Liver (tissue), 8 donors: ENCODE measurements at regions not wholly inside any gene's neighbourhood (a gene's known extent, or its start where the extent isn't known, plus 50 kb on each side); places are given as distances from the start of the nearest gene placed in this dataset.

Experiments used
- DNase-seq: peaks from one replicate; pipeline ENCODE4 v3.0.0-alpha.2; 2017; ENCODE audit warnings: low spot score
- H3K27ac ChIP-seq, 2 donors: one replicate each; pipeline ENCODE4 v1.7.0; 2013; ENCODE audit warnings: inconsistent platforms in 2 of 2, low read length in 2 of 2, control low read depth in 1 of 2, low read depth in 1 of 2, mild to moderate bottlenecking in 1 of 2
- H3K27me3 ChIP-seq, 4 donors: one replicate each; pipeline versions ENCODE4 v1.6.1 to v1.7.0; 2013; ENCODE audit warnings: low read length in 3 of 4, inconsistent platforms in 1 of 4, mild to moderate bottlenecking in 1 of 4, moderate library complexity in 1 of 4; ENCODE audit not compliant: control insufficient read depth in 4 of 4, insufficient read depth in 4 of 4
- H3K36me3 ChIP-seq, 4 donors: one replicate each; pipeline versions ENCODE4 v1.6.1 to v1.7.0; 2013; ENCODE audit warnings: low read length in 3 of 4, mild to moderate bottlenecking in 3 of 4, low read depth in 1 of 4, moderate library complexity in 1 of 4; ENCODE audit not compliant: control insufficient read depth in 4 of 4, insufficient read depth in 3 of 4
- H3K4me1 ChIP-seq, 4 donors: one replicate each; pipeline versions ENCODE4 v1.6.1 to v1.7.0; 2013; ENCODE audit warnings: low read length in 3 of 4, mild to moderate bottlenecking in 3 of 4, moderate library complexity in 1 of 4; ENCODE audit not compliant: control insufficient read depth in 4 of 4, insufficient read depth in 4 of 4
- H3K4me3 ChIP-seq, 3 donors: one replicate each; pipeline versions ENCODE4 v1.6.1 to v1.7.0; 2013; ENCODE audit warnings: low read length in 3 of 3, control low read depth in 1 of 3, low read depth in 1 of 3, mild to moderate bottlenecking in 1 of 3
- H3K9ac ChIP-seq, 2 donors: one replicate each; pipeline ENCODE4 v1.7.0; 2013; ENCODE audit warnings: low read length in 2 of 2, mild to moderate bottlenecking in 2 of 2, moderate library complexity in 2 of 2, control low read depth in 1 of 2, low read depth in 1 of 2
- H3K9me3 ChIP-seq, 4 donors: one replicate each; pipeline versions ENCODE4 v1.6.1 to v1.7.0; 2013; ENCODE audit warnings: low read length in 3 of 4; ENCODE audit not compliant: control insufficient read depth in 4 of 4
- CTCF ChIP-seq: fragments of 150-350 bp; IDR thresholded peaks from 2 replicates; pipeline ENCODE4 v1.5.1; 2017; ENCODE audit warnings: improper control_type of control experiment, low read depth, low read length; ENCODE audit not compliant: missing input control
- EGR1 ChIP-seq, 2 donors: IDR thresholded peaks; 2 replicates each; pipeline ENCODE4 v1.6.1; 2016 to 2018; ENCODE audit warnings: antibody characterized with exemption in 2 of 2, low read depth in 2 of 2
- FOXA1 ChIP-seq: IDR thresholded peaks from 2 replicates; pipeline ENCODE4 v1.6.1; 2016; ENCODE audit warnings: antibody characterized with exemption
- FOXA2 ChIP-seq: IDR thresholded peaks from 2 replicates; pipeline ENCODE4 v1.6.1; 2016; ENCODE audit warnings: antibody characterized with exemption
- GABPA ChIP-seq, 2 donors: IDR thresholded peaks in 1 of 2; conservative IDR thresholded peaks in 1 of 2; 2 replicates each; pipeline ENCODE4 v1.6.1; 2016; ENCODE audit warnings: antibody characterized with exemption in 2 of 2, mild to moderate bottlenecking in 1 of 2, moderate library complexity in 1 of 2
- HNF4A ChIP-seq, 2 donors: conservative IDR thresholded peaks; 2 replicates each; pipeline ENCODE4 v1.6.1; 2016; ENCODE audit warnings: antibody characterized with exemption in 2 of 2, mild to moderate bottlenecking in 2 of 2
- HNF4G ChIP-seq: IDR thresholded peaks from 2 replicates; pipeline ENCODE4 v1.6.1; 2016; ENCODE audit warnings: antibody characterized with exemption
- JUND ChIP-seq, 2 donors: IDR thresholded peaks; 2 replicates each; pipeline ENCODE4 v1.6.1; 2016; ENCODE audit warnings: antibody characterized with exemption in 2 of 2
- NR2F2 ChIP-seq: IDR thresholded peaks from 2 replicates; pipeline ENCODE4 v1.6.1; 2016; ENCODE audit warnings: antibody characterized with exemption
- RAD21 ChIP-seq, 2 donors: IDR thresholded peaks; 2 replicates each; pipeline ENCODE4 v1.6.1; 2016; ENCODE audit warnings: antibody characterized with exemption in 2 of 2, mild to moderate bottlenecking in 2 of 2
- REST ChIP-seq: IDR thresholded peaks from 2 replicates; pipeline ENCODE4 v1.6.1; 2016; ENCODE audit warnings: antibody characterized with exemption, mild to moderate bottlenecking
- TAF1 ChIP-seq: conservative IDR thresholded peaks from 2 replicates; pipeline ENCODE4 v1.6.1; 2016; ENCODE audit warnings: antibody characterized with exemption, mild to moderate bottlenecking
- YY1 ChIP-seq: IDR thresholded peaks from 2 replicates; pipeline ENCODE4 v1.6.1; 2016; ENCODE audit warnings: antibody characterized with exemption, mild to moderate bottlenecking
- WGBS: extraction: QIAGEN DNeasy Blood & Tissue Kit; methylation state at CpG from one replicate; pipeline ENCODE4 v1.1.7; 2013; 5-methylcytosine and 5-hydroxymethylcytosine counted together
- TF ChIP-seq, protein P1 (sequence below): IDR thresholded peaks from 2 replicates; pipeline ENCODE4 v1.6.1; 2016; ENCODE audit warnings: antibody characterized with exemption
- donor health status: healthy.
- donor health status: healthy.
- donor health status: healthy.
- donor health status: healthy.
- donor health status: healthy.

DNA sequence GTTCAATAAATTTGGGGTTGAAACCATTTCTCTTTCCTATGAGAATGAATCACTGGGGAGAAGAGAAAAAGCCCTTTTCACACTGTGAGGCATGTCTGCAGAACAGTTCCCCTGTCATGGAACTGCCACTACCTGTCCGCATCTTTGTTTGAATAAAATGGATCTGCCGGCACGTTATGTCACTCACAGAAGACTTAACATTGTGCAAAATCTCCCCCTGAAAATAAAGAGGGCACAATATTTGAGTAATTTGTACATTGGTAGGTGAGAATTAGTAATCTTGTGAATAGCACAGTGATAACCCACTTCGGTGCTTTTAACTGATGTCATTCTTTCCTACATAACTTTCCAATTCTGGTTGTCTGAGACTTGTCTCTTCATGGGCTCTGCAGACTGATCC lies 804.0 kb downstream of the C6orf118 start (continued):
- TF ChIP-seq REST (no peak), FOXA1 (no peak), EGR1 (IDR thresholded peaks at IDR 0.05; ENCODE audit: low read depth in 2 of 2) (no peak), TAF1 (no peak)
- TF ChIP-seq, protein P1, sequence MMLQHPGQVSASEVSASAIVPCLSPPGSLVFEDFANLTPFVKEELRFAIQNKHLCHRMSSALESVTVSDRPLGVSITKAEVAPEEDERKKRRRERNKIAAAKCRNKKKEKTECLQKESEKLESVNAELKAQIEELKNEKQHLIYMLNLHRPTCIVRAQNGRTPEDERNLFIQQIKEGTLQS = no peak

DNA sequence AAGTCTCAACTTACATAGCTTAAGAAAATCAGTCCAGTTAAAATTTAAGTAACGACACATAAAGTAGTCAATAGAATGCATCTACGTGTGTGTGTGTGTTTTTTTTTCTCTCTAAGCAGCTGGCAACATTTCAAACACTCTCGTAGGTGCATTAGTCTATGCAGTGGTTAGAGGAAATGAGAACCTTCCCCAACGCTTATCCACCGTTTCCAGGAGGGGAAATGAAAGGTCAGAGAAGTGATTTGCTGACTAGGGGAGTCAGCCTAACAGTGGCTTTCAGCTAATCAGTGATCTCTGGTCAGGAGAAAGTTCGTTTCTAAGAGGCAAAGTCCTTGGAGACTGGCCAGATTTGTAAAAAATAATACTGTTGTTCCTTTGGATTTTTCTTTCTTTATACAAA lies 806.6 kb downstream of the C6orf118 start:
- H3K27ac ChIP-seq = no peak overlapping the region
- TF ChIP-seq GABPA (IDR thresholded peaks at IDR 0.05 in 1 of 2, conservative IDR thresholded peaks at IDR 0.05 in 1 of 2) (no peak), JUND (IDR thresholded peaks at IDR 0.05) (no peak), HNF4A (conservative IDR thresholded peaks at IDR 0.05) (peak in 1 of 2 donors; percentile 5), NR2F2 (peak; percentile 71)
- no peak overlapping the region for H3K4me3 ChIP-seq
- no peaks in the 10 kb centered on the region for H3K36me3 ChIP-seq
- DNase-seq = no peak
- H3K27me3 ChIP-seq = no peaks in the 10 kb centered on the region
- no peaks in the 10 kb centered on the region for H3K4me1 ChIP-seq
- H3K9me3 ChIP-seq = no peaks in the 10 kb centered on the region
- WGBS = 19% methylated on average over 6 of the region's 6 CpGs
- H3K9ac ChIP-seq = no peak overlapping the region

- TF ChIP-seq YY1 = no peak
- TF ChIP-seq RAD21 (IDR thresholded peaks at IDR 0.05) = no peak
- no peak for TF ChIP-seq TAF1
- TF ChIP-seq, protein P1 = no peak
- TF ChIP-seq CTCF = no peak
- no peak for TF ChIP-seq EGR1 (IDR thresholded peaks at IDR 0.05; ENCODE audit: low read depth in 2 of 2)
- no peak for TF ChIP-seq HNF4G
- no peak for TF ChIP-seq JUND (IDR thresholded peaks at IDR 0.05)
- TF ChIP-seq FOXA2 = no peak
- DNase-seq = no peak
These were observed 813.4 kb downstream of the C6orf118 start for GRCh38 chr6:164495882-164496495.

More at GRCh38 chr6:164495882-164496495, 813.4 kb downstream of the C6orf118 start:
- Histone ChIP-seq H3K27me3 (no peaks in the 10 kb centered on the region), H3K4me1 (no peaks in the 10 kb centered on the region), H3K9me3 (peaks cover 0 to 4% (median under 1%) of the 10 kb centered on the region in 4 donors), H3K4me3 (no peak overlapping the region), H3K27ac (no peak overlapping the region), H3K9ac (no peak overlapping the region), H3K36me3 (no peaks in the 10 kb centered on the region)
- 81% methylated on average over 7 of the region's 7 CpGs for WGBS
